Panc1 (cell line): ENCODE measurements at regions not wholly inside any gene's neighbourhood (a gene's known extent, or its start where the extent isn't known, plus 50 kb on each side); places are given as distances from the start of the nearest gene placed in this dataset.
A peak's percentile ranks its signal among the peaks of the same experiment; 100 is the strongest.

Experiments used
- ATAC-seq: fragments of 200-7000 bp; cut with Tn5 transposase; 2 replicates; pipeline ENCODE4 v1.9.1; 2020; ENCODE audit warnings: mild to moderate bottlenecking, moderate library complexity
- BruUV-seq: library from RNA; stranded (reverse); fragments of 400-500 nt; replicated peaks from 2 replicates; lab custom pipeline; 2021; lab: Mats Ljungman, UMichigan
- CTCF ChIA-PET: fragments of 300-600 bp; sonication (Branson Sonifier 250); formaldehyde crosslinking; loops from one replicate; lab custom pipeline; 2022; ENCODE audit warnings: antibody characterized with exemption; lab: Charles Lee
- POLR2A ChIA-PET: fragments of 300-600 bp; sonication (Branson Sonifier 250); formaldehyde crosslinking; loops from one replicate; lab custom pipeline; 2022; ENCODE audit warnings: antibody characterized with exemption; lab: Charles Lee
- DNase-seq: peaks from one replicate; pipeline ENCODE4 v3.0.0-alpha.2; 2010; ENCODE audit warnings: low read depth, low spot score
- H3K27ac ChIP-seq: 2 replicates; pipeline ENCODE4 v1.5.1; 2011; ENCODE audit warnings: mild to moderate bottlenecking, low read length, inconsistent platforms
- H3K27me3 ChIP-seq: fragments of 200-500 bp; sonication (Bioruptor generic); 2 replicates; pipeline ENCODE4 v1.6.0; 2014; ENCODE audit warnings: low read length, inconsistent platforms; ENCODE audit not compliant: control insufficient read depth, insufficient read depth
- H3K36me3 ChIP-seq: fragments of 200-500 bp; sonication (Bioruptor generic); 2 replicates; pipeline ENCODE4 v1.5.1; 2014; ENCODE audit warnings: inconsistent platforms, mild to moderate bottlenecking, low read length, moderate library complexity; ENCODE audit not compliant: control insufficient read depth, insufficient read depth
- H3K4me1 ChIP-seq: 2 replicates; pipeline ENCODE4 v1.5.1; 2011; ENCODE audit warnings: inconsistent platforms, mild to moderate bottlenecking, low read length, moderate library complexity; ENCODE audit not compliant: control insufficient read depth, insufficient read depth
- H3K4me3 ChIP-seq, 2 experiments: 2 replicates each; pipeline ENCODE4 v1.5.1; 2011 to 2012; ENCODE audit warnings: low read depth in 2 of 2, low read length in 2 of 2, mild to moderate bottlenecking in 2 of 2, inconsistent platforms in 1 of 2, moderate library complexity in 1 of 2
- H3K9me3 ChIP-seq: fragments of 200-500 bp; sonication (Bioruptor generic); 2 replicates; pipeline ENCODE4 v1.5.1; 2014; ENCODE audit warnings: low read depth, mild to moderate bottlenecking, inconsistent platforms, low read length, moderate library complexity; ENCODE audit not compliant: control insufficient read depth, insufficient read depth
- CTCF ChIP-seq: fragments of 450-650 bp; IDR thresholded peaks from 2 replicates; pipeline ENCODE4 v1.5.1; 2017; ENCODE audit warnings: mild to moderate bottlenecking
- POLR2AphosphoS5 ChIP-seq: IDR thresholded peaks from 2 replicates; pipeline ENCODE4 v1.6.1; 2012; ENCODE audit warnings: mild to moderate bottlenecking, low read depth, low read length, moderate library complexity
- SIN3A ChIP-seq: IDR thresholded peaks from 2 replicates; pipeline ENCODE4 v1.6.1; 2012; ENCODE audit warnings: low read depth, mild to moderate bottlenecking, low read length, moderate library complexity, borderline replicate concordance; ENCODE audit not compliant: insufficient read depth
- TCF7L2 ChIP-seq: IDR thresholded peaks from 2 replicates; pipeline ENCODE4 v1.6.1; 2011; ENCODE audit warnings: mild to moderate bottlenecking, low read depth, low read length, inconsistent platforms
- in situ Hi-C: cut with HindIII; loops from 2 replicates; pipeline ENCODE4 v1.10.0; 2016; ENCODE audit warnings: low sequenced_read_pairs, low pct_unique_long_range_greater_than_20kb
- intact Hi-C: fragments of 100-400 bp; cut with micrococcal nuclease; formaldehyde crosslinking; loops from one replicate; pipeline ENCODE4 v1.10.0; 2022; ENCODE audit not compliant: unreplicated experiment
- TF ChIP-seq, protein P1 (sequence below), 2 experiments: IDR thresholded peaks; 2 replicates each; pipeline ENCODE4 v1.6.1; 2011 to 2012; ENCODE audit warnings: low read depth in 2 of 2, control low read depth in 1 of 2, low read length in 1 of 2, mild to moderate bottlenecking in 1 of 2, moderate library complexity in 1 of 2; ENCODE audit not compliant: insufficient read depth in 1 of 2

GRCh38 chr15:61584410-61584809, 355.3 kb upstream of the RORA start:
- no peaks in the 10 kb centered on the region for H3K36me3 ChIP-seq
- H3K9me3 ChIP-seq = no peaks in the 10 kb centered on the region
- ATAC-seq = no peak
- no peaks in the 10 kb centered on the region for H3K4me1 ChIP-seq
- DNase-seq = no peak
- H3K4me3 ChIP-seq = no peak overlapping the region
- CTCF ChIA-PET = no interaction called here
- in situ Hi-C loops (no loop called here), intact Hi-C loops (no loop called here)
- POLR2A ChIA-PET = no interaction called here
- no peaks in the 10 kb centered on the region for H3K27me3 ChIP-seq
- no peak overlapping the region for H3K27ac ChIP-seq
- no TSS peak for BruUV-seq
- TF ChIP-seq SIN3A = no peak
- TF ChIP-seq, protein P1, sequence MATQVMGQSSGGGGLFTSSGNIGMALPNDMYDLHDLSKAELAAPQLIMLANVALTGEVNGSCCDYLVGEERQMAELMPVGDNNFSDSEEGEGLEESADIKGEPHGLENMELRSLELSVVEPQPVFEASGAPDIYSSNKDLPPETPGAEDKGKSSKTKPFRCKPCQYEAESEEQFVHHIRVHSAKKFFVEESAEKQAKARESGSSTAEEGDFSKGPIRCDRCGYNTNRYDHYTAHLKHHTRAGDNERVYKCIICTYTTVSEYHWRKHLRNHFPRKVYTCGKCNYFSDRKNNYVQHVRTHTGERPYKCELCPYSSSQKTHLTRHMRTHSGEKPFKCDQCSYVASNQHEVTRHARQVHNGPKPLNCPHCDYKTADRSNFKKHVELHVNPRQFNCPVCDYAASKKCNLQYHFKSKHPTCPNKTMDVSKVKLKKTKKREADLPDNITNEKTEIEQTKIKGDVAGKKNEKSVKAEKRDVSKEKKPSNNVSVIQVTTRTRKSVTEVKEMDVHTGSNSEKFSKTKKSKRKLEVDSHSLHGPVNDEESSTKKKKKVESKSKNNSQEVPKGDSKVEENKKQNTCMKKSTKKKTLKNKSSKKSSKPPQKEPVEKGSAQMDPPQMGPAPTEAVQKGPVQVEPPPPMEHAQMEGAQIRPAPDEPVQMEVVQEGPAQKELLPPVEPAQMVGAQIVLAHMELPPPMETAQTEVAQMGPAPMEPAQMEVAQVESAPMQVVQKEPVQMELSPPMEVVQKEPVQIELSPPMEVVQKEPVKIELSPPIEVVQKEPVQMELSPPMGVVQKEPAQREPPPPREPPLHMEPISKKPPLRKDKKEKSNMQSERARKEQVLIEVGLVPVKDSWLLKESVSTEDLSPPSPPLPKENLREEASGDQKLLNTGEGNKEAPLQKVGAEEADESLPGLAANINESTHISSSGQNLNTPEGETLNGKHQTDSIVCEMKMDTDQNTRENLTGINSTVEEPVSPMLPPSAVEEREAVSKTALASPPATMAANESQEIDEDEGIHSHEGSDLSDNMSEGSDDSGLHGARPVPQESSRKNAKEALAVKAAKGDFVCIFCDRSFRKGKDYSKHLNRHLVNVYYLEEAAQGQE (IDR thresholded peaks at IDR 0.05; ENCODE audit: insufficient read depth in 1 of 2, low read depth in 2 of 2, low read length in 1 of 2) = peak in 1 of 2 experiments; percentile 75; a peak in 2 of 4 replicates

GRCh38 chr15:61582092-61582491, 353.0 kb upstream of the RORA start:
- CTCF ChIA-PET = no interaction called here
- no peak for ATAC-seq

More at GRCh38 chr15:61582092-61582491, 353.0 kb upstream of the RORA start:
- TF ChIP-seq CTCF = no peak
- TF ChIP-seq, protein P1 (IDR thresholded peaks at IDR 0.05; ENCODE audit: insufficient read depth in 1 of 2, low read depth in 2 of 2, low read length in 1 of 2) = no peak
- no peak for TF ChIP-seq TCF7L2
- no peak for TF ChIP-seq POLR2AphosphoS5
- no peak for TF ChIP-seq SIN3A
- intact Hi-C loops (no loop called here), in situ Hi-C loops (no loop called here)
- Histone ChIP-seq H3K4me3 (no peak overlapping the region), H3K27ac (no peak overlapping the region), H3K27me3 (no peaks in the 10 kb centered on the region), H3K9me3 (no peaks in the 10 kb centered on the region), H3K36me3 (no peaks in the 10 kb centered on the region), H3K4me1 (no peaks in the 10 kb centered on the region)
- DNase-seq = no peak
- BruUV-seq = no TSS peak
- POLR2A ChIA-PET = no interaction called here
